ENCODE measurements at regions not wholly inside any gene's neighbourhood (a gene's known extent, or its start where the extent isn't known, plus 50 kb on each side); places are given as distances from the start of the nearest gene placed in this dataset.

- TF ChIP-seq POLR2AphosphoS5 (IDR thresholded peaks at IDR 0.05; ENCODE audit: borderline replicate concordance, low read depth, low read length) (no peak), EZH2 (IDR thresholded peaks at IDR 0.05) (no peak)
These were observed 264.1 kb upstream of the SPRY2 start for GRCh38 chr13:80605011-80605410.

All from SK-N-MC (cell line).